HEK293T (cell line): ENCODE measurements at regions not wholly inside any gene's neighbourhood (a gene's known extent, or its start where the extent isn't known, plus 50 kb on each side); places are given as distances from the start of the nearest gene placed in this dataset.

Experiments used
- CTCF ChIA-PET: fragments of 350-600 bp; formaldehyde crosslinking; extraction: SDS; loops from one replicate; lab custom pipeline; 2021; ENCODE audit warnings: antibody characterized with exemption, inconsistent platforms; lab: Yijun Ruan, JAX
- POLR2A ChIA-PET: fragments of 350-600 bp; formaldehyde crosslinking; extraction: SDS; loops from one replicate; lab custom pipeline; 2020; ENCODE audit warnings: antibody characterized with exemption, inconsistent platforms; lab: Yijun Ruan, JAX
- DNase-seq: peaks from one replicate; pipeline ENCODE4 v3.0.0; 2012; ENCODE audit warnings: mixed read lengths; ENCODE audit errors: extremely low spot score
- ARNT ChIP-seq: fragments of 450-650 bp; IDR thresholded peaks from 2 replicates; pipeline ENCODE4 v1.6.1; 2017; ENCODE audit warnings: mild to moderate bottlenecking
- BHLHE40 ChIP-seq: fragments of 450-650 bp; IDR thresholded peaks from 2 replicates; pipeline ENCODE4 v1.6.1; 2016; ENCODE audit warnings: mild to moderate bottlenecking, moderate library complexity, borderline replicate concordance
- CTBP1 ChIP-seq: fragments of 450-650 bp; IDR thresholded peaks from 2 replicates; pipeline ENCODE4 v1.6.1; 2016; ENCODE audit warnings: borderline replicate concordance
- ELF4 ChIP-seq: fragments of 450-650 bp; IDR thresholded peaks from 2 replicates; pipeline ENCODE4 v1.6.1; 2017; ENCODE audit warnings: antibody characterized with exemption
- FOXA1 ChIP-seq: fragments of 450-650 bp; IDR thresholded peaks from 2 replicates; pipeline ENCODE4 v1.6.1; 2016; ENCODE audit warnings: mild to moderate bottlenecking
- FOXK2 ChIP-seq: fragments of 450-650 bp; IDR thresholded peaks from 2 replicates; pipeline ENCODE4 v1.6.1; 2016; ENCODE audit warnings: mild to moderate bottlenecking
- FOXM1 ChIP-seq: fragments of 450-650 bp; IDR thresholded peaks from 2 replicates; pipeline ENCODE4 v1.6.1; 2017; ENCODE audit warnings: mild to moderate bottlenecking, borderline replicate concordance
- HDGF ChIP-seq: fragments of 450-650 bp; IDR thresholded peaks from 2 replicates; pipeline ENCODE4 v1.6.1; 2017; ENCODE audit warnings: antibody characterized with exemption, borderline replicate concordance
- L3MBTL2 ChIP-seq: fragments of 450-650 bp; conservative IDR thresholded peaks from 2 replicates; pipeline ENCODE4 v1.6.1; 2016; ENCODE audit warnings: mild to moderate bottlenecking
- LEF1 ChIP-seq: fragments of 450-650 bp; IDR thresholded peaks from 2 replicates; pipeline ENCODE4 v1.6.1; 2017; ENCODE audit warnings: mild to moderate bottlenecking, borderline replicate concordance
- NFRKB ChIP-seq: fragments of 450-650 bp; IDR thresholded peaks from 2 replicates; pipeline ENCODE4 v1.6.1; 2016; ENCODE audit warnings: mild to moderate bottlenecking, moderate library complexity
- SP1 ChIP-seq: fragments of 450-650 bp; IDR thresholded peaks from 2 replicates; pipeline ENCODE4 v1.6.1; 2017
- SUZ12 ChIP-seq: fragments of 450-650 bp; IDR thresholded peaks from 2 replicates; pipeline ENCODE4 v1.6.1; 2016; ENCODE audit warnings: mild to moderate bottlenecking
- TARDBP ChIP-seq: fragments of 450-650 bp; IDR thresholded peaks from 2 replicates; pipeline ENCODE4 v1.6.1; 2016
- ZNF384 ChIP-seq: fragments of 450-650 bp; IDR thresholded peaks from 2 replicates; pipeline ENCODE4 v1.6.1; 2016
- TF ChIP-seq, protein P1 (sequence below): fragments of 450-650 bp; IDR thresholded peaks from 2 replicates; pipeline ENCODE4 v1.6.1; 2016

DNA sequence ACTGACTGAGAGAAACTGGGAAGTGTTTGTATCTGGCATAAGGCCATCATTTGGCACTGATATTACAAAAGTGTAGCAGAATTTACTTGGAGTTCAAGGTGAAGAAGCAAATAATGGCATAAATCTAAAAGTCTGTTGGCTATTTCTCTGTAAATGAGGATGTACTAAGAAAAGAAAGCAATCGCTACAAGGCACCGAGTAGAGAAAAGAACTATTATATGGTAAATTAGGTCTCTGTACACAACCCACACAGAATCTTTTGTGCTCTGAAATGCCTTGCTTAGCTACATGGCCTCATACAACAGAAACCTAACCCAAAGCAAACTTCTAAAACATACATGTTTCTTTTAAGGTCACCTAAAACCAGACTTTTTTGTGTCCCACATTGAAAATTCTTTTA is 290.1 kb upstream of the WWC1 start:
- DNase-seq: no peak
- TF ChIP-seq ELF4 (no peak), CTBP1 (no peak), TARDBP (no peak), HDGF (no peak), SP1 (no peak), ZNF384 (no peak)
- ChIA-PET CTCF (no interaction called here), POLR2A (no interaction called here)

- ChIA-PET CTCF (no interaction called here), POLR2A (no interaction called here)
- DNase-seq: no peak
These were observed 289.3 kb upstream of the WWC1 start for GRCh38 chr5:168002116-168002515.

DNA sequence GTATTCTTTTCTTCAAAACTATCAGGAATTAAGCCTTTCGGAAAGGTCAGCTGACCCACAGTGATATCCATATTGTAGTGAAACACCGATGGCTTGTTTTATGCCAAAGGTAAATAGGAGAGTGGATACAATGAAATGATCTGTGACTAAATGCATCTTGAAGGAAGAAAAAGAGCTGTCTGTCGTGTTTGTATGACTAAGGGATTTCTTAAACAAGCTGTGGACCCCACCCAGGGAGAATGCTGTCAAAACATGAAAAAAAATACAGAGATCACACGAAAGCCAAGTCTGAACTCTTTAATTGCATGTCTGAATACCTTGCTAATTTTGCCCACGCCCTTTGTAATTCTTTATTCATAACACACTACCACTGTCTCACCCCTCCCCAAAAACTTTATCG is 286.4 kb upstream of the WWC1 start:
- ChIA-PET CTCF (no interaction called here), POLR2A (no interaction called here)
- no peak for TF ChIP-seq SP1
- TF ChIP-seq BHLHE40: no peak
- no peak for TF ChIP-seq ELF4
- TF ChIP-seq CTBP1: no peak
- TF ChIP-seq ZNF384: no peak
- no peak for TF ChIP-seq FOXK2
- no peak for TF ChIP-seq SUZ12
- TF ChIP-seq HDGF: no peak
- TF ChIP-seq LEF1: no peak
- TF ChIP-seq FOXM1: no peak
- TF ChIP-seq NFRKB: no peak
- TF ChIP-seq ARNT: no peak
- no peak for TF ChIP-seq FOXA1
- no peak for TF ChIP-seq L3MBTL2
- no peak for TF ChIP-seq TARDBP
- TF ChIP-seq, protein P1, sequence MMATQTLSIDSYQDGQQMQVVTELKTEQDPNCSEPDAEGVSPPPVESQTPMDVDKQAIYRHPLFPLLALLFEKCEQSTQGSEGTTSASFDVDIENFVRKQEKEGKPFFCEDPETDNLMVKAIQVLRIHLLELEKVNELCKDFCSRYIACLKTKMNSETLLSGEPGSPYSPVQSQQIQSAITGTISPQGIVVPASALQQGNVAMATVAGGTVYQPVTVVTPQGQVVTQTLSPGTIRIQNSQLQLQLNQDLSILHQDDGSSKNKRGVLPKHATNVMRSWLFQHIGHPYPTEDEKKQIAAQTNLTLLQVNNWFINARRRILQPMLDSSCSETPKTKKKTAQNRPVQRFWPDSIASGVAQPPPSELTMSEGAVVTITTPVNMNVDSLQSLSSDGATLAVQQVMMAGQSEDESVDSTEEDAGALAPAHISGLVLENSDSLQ: no peak
- DNase-seq: no peak

More at GRCh38 chr5:168002116-168002515, 289.3 kb upstream of the WWC1 start:
- no peak for TF ChIP-seq L3MBTL2
- TF ChIP-seq CTBP1: no peak
- no peak for TF ChIP-seq BHLHE40
- no peak for TF ChIP-seq SUZ12
- no peak for TF ChIP-seq FOXK2
- no peak for TF ChIP-seq SP1
- TF ChIP-seq HDGF: no peak

DNA sequence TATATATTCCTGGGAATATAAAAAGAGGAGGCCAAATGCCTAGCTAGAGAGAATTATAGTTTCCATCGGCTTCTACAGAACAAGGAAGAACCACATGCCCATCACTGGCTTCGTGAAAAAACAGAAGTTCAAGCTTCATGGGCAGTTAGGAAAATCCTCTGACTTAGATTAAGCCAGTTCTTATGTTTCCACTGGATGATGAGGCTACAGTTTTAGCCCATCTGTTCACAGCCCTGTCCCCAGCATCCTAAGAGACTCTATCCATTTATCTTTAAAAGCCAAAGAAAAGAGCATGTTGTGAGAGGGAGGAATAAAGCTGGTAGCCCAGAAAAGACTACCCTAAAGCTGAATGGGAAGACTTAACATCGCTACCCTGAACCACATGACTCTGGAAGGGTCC is 285.5 kb upstream of the WWC1 start:
- DNase-seq: no peak
- POLR2A ChIA-PET: no interaction called here
- CTCF ChIA-PET: interaction anchor here (0.8 kb wide), 1 partner anchor 21 kb away, joined by 4 read pairs; no protein-coding TSS in a partner anchor
- TF ChIP-seq LEF1: no peak
- TF ChIP-seq CTBP1: no peak
- TF ChIP-seq ELF4: no peak

DNA sequence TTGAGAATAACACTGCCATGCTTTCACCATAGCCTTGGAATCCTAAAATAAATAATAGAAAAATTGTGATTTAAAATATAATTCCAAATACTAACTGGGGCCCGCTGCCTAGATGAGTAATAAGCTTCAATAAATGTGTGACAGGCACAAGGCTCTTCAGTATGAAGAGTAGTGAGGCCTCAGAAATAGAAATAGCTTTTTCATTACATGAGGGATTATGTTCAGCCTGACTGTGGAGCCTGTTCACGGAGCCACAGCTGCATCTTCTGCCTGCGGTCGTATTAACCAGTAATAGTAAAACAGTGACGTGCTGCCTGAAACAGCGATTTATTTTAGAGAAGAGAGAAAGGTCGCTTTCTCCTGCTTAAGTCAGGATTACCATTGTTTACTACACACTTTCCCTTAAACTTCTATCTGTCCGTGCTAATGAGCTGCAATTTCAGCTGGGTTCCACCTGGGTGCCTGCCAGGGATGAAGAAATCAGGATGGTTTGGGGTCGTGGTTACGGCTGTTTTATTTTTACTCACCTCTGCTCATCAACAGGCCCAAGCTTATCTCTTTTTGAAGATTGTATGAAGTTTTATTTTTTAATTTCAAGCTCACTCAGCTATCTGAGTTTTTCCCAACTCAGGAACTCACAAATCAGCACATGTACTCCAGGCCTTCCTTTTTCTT is 284.9 kb upstream of the WWC1 start:
- POLR2A ChIA-PET: no interaction called here
- CTCF ChIA-PET: interaction anchor here (0.8 kb wide), 1 partner anchor 21 kb away, joined by 4 read pairs; no protein-coding TSS in a partner anchor
- TF ChIP-seq FOXM1 (no peak), L3MBTL2 (no peak), ELF4 (no peak), ARNT (no peak), FOXK2 (no peak), BHLHE40 (no peak), ZNF384 (no peak), HDGF (no peak)
- DNase-seq: no peak

DNA sequence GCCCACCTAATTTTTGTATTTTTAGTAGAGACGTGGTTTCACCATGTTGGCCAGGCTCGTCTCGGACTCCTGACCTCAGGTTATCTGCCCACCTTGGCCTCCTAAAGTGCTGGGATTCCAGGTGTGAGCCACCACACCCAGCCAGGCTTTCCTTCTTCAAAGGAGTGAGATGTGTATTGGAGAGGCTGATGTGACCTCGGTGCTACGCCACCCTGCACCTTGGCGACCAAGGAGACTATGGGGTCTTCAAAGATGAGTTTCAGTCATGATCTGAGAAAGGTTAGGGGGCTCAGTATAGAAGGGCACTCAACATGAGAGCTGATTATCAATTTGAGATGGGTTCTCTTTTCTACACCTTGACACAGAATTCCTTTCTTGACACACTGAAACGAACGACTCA is 284.2 kb upstream of the WWC1 start:
- ChIA-PET POLR2A (no interaction called here), CTCF (no interaction called here)
- TF ChIP-seq ZNF384: no peak
- TF ChIP-seq SUZ12: no peak
- no peak for TF ChIP-seq ARNT
- TF ChIP-seq CTBP1: no peak
- no peak for TF ChIP-seq LEF1
- TF ChIP-seq TARDBP: no peak
- no peak for TF ChIP-seq ELF4
- TF ChIP-seq, protein P1: no peak
- no peak for TF ChIP-seq FOXA1
- TF ChIP-seq L3MBTL2: no peak
- TF ChIP-seq FOXK2: no peak
- no peak for TF ChIP-seq FOXM1
- TF ChIP-seq BHLHE40: no peak
- no peak for TF ChIP-seq SP1
- no peak for TF ChIP-seq NFRKB
- TF ChIP-seq HDGF: no peak
- no peak for DNase-seq

DNA sequence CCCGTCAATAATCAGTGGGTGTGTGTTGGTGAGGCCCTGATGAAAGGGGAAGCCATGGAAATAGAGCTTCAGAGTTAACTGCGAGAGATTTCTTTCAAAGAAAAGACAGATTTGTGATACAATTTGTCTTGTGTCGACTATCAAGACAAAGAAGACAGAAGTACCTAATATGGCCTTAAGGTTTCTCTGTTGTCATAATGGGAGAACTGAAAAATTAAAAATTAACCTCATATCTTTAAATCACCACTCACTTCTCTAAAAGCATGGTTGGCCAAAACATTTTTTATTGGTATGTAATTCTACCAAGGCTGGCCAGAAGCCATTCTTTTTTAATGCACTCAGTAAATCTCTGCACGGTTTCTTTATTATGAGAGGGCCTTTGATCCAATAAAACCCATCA is 282.9 kb upstream of the WWC1 start:
- POLR2A ChIA-PET: no interaction called here
- CTCF ChIA-PET: no interaction called here
- no peak for DNase-seq
- no peak for TF ChIP-seq SP1
